22Rv1 (cell line): ENCODE measurements at regions not wholly inside any gene's neighbourhood (a gene's known extent, or its start where the extent isn't known, plus 50 kb on each side); places are given as distances from the start of the nearest gene placed in this dataset.

ENCODE experiments used
- CTCF ChIP-seq: fragments of 450-650 bp; IDR thresholded peaks from 2 replicates; pipeline ENCODE4 v1.5.1; 2017; ENCODE audit warnings: mild to moderate bottlenecking
- ZFX ChIP-seq: fragments of 450-650 bp; IDR thresholded peaks from 2 replicates; pipeline ENCODE4 v1.6.1; 2017; ENCODE audit warnings: antibody characterized with exemption, borderline replicate concordance

GRCh38 chr4:181550381-181550780 lies 692.8 kb upstream of the TENM3 start:
- TF ChIP-seq CTCF (no peak), ZFX (no peak)
